LNCAP (cell line): ENCODE measurements at regions not wholly inside any gene's neighbourhood (a gene's known extent, or its start where the extent isn't known, plus 50 kb on each side); places are given as distances from the start of the nearest gene placed in this dataset.

Experiments used
- TF ChIP-seq, protein P1 (sequence below): fragments of 450-650 bp; IDR thresholded peaks from 2 replicates; pipeline ENCODE4 v1.5.1; 2017; ENCODE audit warnings: mild to moderate bottlenecking

DNA sequence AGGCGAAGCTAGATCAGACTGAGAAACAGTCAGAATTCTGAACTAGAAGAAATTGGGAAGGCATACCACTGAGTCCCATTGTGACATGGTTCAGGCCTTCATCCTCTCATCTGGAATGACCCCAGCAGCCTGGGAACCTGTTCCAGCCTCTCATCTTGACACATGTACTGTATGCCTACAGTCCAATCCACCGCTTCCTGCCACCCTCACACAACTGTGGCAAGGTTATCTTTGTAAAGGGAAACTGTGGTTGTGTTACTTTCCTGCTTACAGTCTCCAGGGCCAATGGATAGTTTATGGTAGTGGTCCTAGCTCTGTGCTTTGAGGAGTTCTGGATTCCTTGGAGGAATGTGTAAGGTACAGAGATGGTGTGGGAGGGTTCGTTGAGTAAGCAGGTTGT lies 296.9 kb upstream of the TRIB2 start:
- TF ChIP-seq, protein P1, sequence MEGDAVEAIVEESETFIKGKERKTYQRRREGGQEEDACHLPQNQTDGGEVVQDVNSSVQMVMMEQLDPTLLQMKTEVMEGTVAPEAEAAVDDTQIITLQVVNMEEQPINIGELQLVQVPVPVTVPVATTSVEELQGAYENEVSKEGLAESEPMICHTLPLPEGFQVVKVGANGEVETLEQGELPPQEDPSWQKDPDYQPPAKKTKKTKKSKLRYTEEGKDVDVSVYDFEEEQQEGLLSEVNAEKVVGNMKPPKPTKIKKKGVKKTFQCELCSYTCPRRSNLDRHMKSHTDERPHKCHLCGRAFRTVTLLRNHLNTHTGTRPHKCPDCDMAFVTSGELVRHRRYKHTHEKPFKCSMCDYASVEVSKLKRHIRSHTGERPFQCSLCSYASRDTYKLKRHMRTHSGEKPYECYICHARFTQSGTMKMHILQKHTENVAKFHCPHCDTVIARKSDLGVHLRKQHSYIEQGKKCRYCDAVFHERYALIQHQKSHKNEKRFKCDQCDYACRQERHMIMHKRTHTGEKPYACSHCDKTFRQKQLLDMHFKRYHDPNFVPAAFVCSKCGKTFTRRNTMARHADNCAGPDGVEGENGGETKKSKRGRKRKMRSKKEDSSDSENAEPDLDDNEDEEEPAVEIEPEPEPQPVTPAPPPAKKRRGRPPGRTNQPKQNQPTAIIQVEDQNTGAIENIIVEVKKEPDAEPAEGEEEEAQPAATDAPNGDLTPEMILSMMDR = no peak

DNA sequence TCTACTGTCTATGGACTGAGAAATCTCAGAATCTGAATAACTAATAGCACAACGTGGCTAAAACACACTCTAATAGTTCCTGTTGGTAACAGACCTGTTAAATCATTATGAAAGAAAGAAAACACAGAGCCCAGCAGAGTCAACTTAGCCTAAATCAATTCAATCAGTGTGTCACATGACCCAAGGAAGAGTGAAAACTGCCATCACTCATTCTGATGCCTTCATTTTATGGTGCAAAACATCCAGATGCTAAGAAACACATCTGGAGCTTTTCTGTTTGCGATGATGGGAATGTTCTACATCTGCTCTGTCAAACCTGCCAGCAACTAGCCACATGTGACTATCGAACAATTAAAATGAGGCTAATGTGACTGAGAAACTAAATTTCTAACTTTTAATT lies 295.7 kb upstream of the TRIB2 start:
- TF ChIP-seq, protein P1 = no peak

DNA sequence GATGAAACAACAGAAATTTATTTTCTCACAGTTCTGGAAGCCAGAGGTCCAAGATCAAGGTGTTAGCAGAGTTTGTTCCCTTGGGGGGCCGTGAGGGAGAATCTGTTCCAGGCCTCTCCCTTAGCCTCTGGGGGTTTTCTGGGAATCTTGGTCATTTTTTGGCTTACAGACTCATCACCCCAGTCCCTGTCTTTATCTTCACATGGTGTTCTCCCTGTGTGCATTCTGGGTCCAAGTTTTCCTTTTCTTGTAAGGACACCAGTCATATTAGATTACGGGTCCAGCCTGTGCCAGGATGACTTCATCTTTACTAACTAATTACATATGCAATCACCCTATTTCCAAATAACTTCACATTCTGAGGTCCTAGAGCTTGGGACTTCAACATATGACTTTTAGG lies 292.5 kb upstream of the TRIB2 start:
- TF ChIP-seq, protein P1 = no peak

DNA sequence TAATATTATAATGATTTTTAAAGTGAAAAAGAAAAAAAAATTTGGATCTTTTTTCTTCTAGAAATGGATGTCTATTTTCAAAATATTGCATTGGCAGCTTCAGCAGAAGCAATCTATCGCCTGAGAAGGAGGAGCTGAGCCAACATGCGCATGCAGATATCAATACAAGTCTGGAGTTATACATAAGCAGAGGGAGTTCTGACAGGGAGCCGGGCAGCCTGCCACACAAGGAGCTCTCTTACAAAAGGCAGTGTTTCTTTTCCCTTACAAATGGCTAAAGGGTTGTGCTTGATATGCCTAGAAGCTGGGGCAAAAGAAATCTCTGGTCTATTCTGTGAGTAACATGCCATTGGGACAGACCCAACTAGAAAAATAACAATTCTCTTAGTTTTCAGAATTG lies 291.9 kb upstream of the TRIB2 start:
- TF ChIP-seq, protein P1 = no peak

DNA sequence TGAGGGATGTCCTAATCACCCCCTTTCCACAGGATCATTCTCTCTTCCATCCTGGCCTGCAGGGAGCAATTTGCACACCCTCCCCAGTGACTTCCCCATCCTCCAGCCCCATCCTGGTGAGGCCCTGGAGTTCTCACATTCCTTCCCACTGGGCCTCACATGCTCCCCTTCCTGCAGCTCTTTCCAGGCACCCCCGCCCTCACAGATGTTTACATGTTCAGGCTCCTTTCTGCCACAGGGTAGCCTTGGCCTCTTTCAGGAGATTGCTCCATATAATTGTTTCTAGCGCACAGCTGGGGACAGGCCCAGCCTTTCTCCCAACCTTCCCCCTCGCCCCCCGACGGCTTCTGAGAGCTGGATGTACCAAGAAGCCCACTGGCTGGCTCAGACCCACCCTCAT lies 288.4 kb upstream of the TRIB2 start:
- TF ChIP-seq, protein P1 = no peak

DNA sequence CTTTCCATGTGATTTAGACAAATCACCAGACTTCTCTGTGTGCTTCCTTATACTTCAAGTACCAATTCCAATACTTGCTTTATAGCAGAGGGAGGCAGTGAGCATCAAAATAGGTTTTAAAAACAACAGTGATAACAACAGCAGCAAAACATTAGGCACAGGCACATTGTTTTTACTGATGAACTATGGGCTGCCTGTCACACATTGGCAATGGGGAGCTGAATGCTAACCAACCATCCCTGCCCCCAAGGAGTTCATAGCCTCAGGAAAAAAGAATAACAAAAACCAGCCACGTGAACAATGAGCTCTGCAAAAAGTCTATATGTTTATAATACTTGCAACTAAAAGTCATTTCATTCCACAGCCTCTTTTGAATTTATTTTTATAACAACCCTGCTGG lies 287.9 kb upstream of the TRIB2 start:
- TF ChIP-seq, protein P1 = no peak

DNA sequence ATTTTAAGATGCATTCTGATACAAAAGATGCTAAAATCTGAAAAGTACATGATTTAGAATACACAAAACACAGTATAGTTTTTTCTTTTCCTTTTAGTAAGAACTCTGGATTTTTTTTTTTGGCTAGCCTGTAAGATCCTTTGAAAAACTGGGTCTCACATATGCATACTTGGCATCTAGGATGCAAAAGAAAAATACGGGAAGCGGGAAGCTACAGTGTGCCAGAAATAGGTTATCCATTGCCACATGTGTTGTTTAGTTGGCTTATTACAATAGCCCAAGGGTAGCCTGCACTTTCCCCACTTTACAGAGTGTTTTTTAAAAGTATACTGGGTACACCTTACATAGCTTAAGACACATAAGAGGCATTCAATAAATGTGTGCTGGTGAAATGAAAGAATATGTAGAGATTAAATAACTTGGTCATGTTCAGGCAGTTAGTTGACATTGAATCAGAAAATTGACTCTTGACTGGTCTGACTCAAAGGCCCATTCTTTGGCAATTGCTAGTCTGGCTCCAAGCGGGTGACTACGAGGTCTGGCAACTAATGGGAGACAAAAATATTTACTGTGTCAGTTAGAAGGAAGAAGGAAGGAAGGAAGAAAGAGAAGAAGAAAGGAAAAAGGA lies 286.8 kb upstream of the TRIB2 start:
- TF ChIP-seq, protein P1 = no peak
